Lung (tissue), 11 donors: ENCODE measurements at regions not wholly inside any gene's neighbourhood (a gene's known extent, or its start where the extent isn't known, plus 50 kb on each side); places are given as distances from the start of the nearest gene placed in this dataset.

Source experiments
- ATAC-seq: fragments of 200-7000 bp; cut with Tn5 transposase; one replicate; pipeline ENCODE4 v1.9.1; 2020; ENCODE audit warnings: moderate number of reproducible peaks; ENCODE audit not compliant: insufficient read depth, low FRiP score
- DNase-seq, 3 donors: peaks; one replicate each; pipeline ENCODE4 v3.0.0-alpha.2; 2013 to 2017
- H3K27ac ChIP-seq, 2 donors: one replicate each; pipeline ENCODE4 v1.5.1; 2013; ENCODE audit warnings: mild to moderate bottlenecking in 2 of 2, moderate library complexity in 2 of 2, control low read depth in 1 of 2, inconsistent platforms in 1 of 2, low read depth in 1 of 2, low read length in 1 of 2
- H3K27me3 ChIP-seq, 3 donors: one replicate each; pipeline ENCODE4 v1.5.1; 2013; ENCODE audit warnings: low read length in 2 of 3; ENCODE audit not compliant: control insufficient read depth in 3 of 3, insufficient read depth in 3 of 3
- H3K36me3 ChIP-seq, 4 donors: one replicate each; pipeline ENCODE4 v1.5.1; 2013; ENCODE audit warnings: low read length in 4 of 4, mild to moderate bottlenecking in 1 of 4, moderate library complexity in 1 of 4; ENCODE audit not compliant: control insufficient read depth in 4 of 4, insufficient read depth in 4 of 4
- H3K4me1 ChIP-seq, 5 donors: one replicate each; pipeline ENCODE4 v1.5.1; 2013; ENCODE audit warnings: low read length in 5 of 5, mild to moderate bottlenecking in 2 of 5, moderate library complexity in 1 of 5; ENCODE audit not compliant: control insufficient read depth in 5 of 5, insufficient read depth in 5 of 5
- H3K4me3 ChIP-seq: one replicate; pipeline ENCODE4 v1.5.1; 2013; ENCODE audit warnings: mild to moderate bottlenecking, control low read depth, moderate library complexity
- H3K9ac ChIP-seq, 2 donors: one replicate each; pipeline ENCODE4 v1.5.1; 2013; ENCODE audit warnings: low read length in 2 of 2, control low read depth in 1 of 2; ENCODE audit not compliant: insufficient read depth in 1 of 2
- H3K9me3 ChIP-seq, 4 donors: one replicate each; pipeline ENCODE4 v1.5.1; 2013; ENCODE audit warnings: low read length in 3 of 4, mild to moderate bottlenecking in 1 of 4, moderate library complexity in 1 of 4; ENCODE audit not compliant: control insufficient read depth in 4 of 4, insufficient read depth in 3 of 4
- CTCF ChIP-seq: IDR thresholded peaks from 2 replicates; pipeline ENCODE4 v1.5.1; 2012; ENCODE audit warnings: mild to moderate bottlenecking; ENCODE audit errors: control extremely low read depth, extremely low read depth
- WGBS, 2 donors: extraction: QIAGEN DNeasy Blood & Tissue Kit; methylation state at CpG; one replicate each; pipeline ENCODE4 v1.1.7; 2013; 5-methylcytosine and 5-hydroxymethylcytosine counted together
- donor health status: control.
- donor health status: control.
- donor health status: Bipolar disorder and iron deficiency.
- donor health status: healthy.
- donor health status: DM: yes; HTN: yes; CAD: no.

- H3K4me3 ChIP-seq, result no peak overlapping the region
- no peaks in the 10 kb centered on the region for H3K27me3 ChIP-seq
- no peaks in the 10 kb centered on the region for H3K36me3 ChIP-seq
- H3K9ac ChIP-seq, result no peak overlapping the region
- no peak overlapping the region for H3K27ac ChIP-seq
- 67 to 83% methylated on average over 3 of the region's 3 CpGs for WGBS, 2 donors
- H3K9me3 ChIP-seq, result no peaks in the 10 kb centered on the region
- TF ChIP-seq CTCF, result no peak
- peaks cover 0 to 8% (median 0%) of the 10 kb centered on the region in 5 donors for H3K4me1 ChIP-seq
- DNase-seq (no peak), ATAC-seq (no peak)
These were observed 260.1 kb downstream of the C1orf94 start for GRCh38 chr1:34436836-34437235.

- Histone ChIP-seq H3K27ac (no peak overlapping the region), H3K9ac (no peak overlapping the region), H3K36me3 (no peaks in the 10 kb centered on the region), H3K4me3 (no peak overlapping the region), H3K27me3 (no peaks in the 10 kb centered on the region), H3K4me1 (peaks cover 0 to 14% (median 0%) of the 10 kb centered on the region in 5 donors), H3K9me3 (no peaks in the 10 kb centered on the region)
- ATAC-seq, result no peak
- DNase-seq, result peak; percentile 29 to 43 (median 40)
- WGBS, 2 donors, result 45 to 57% methylated on average over 19 of the region's 19 CpGs
- TF ChIP-seq CTCF, result no peak
These were observed 264.8 kb downstream of the C1orf94 start for GRCh38 chr1:34441259-34442069.

- Histone ChIP-seq H3K9ac (no peak overlapping the region), H3K4me3 (no peak overlapping the region), H3K36me3 (no peaks in the 10 kb centered on the region), H3K9me3 (peaks cover 0 to 2% (median 0%) of the 10 kb centered on the region in 4 donors), H3K27me3 (peaks cover 0 to 3% (median 0%) of the 10 kb centered on the region in 3 donors), H3K27ac (no peak overlapping the region), H3K4me1 (peaks cover 0 to 14% (median 0%) of the 10 kb centered on the region in 5 donors)
- no peak for ATAC-seq
- no peak for TF ChIP-seq CTCF
- WGBS, 2 donors, result 78 to 81% methylated on average over 2 of the region's 2 CpGs
- DNase-seq, result peak in 1 of 3 donors; percentile 1
These were observed 267.8 kb downstream of the C1orf94 start for GRCh38 chr1:34444516-34444915.
